ENCODE measurements at regions not wholly inside any gene's neighbourhood (a gene's known extent, or its start where the extent isn't known, plus 50 kb on each side); places are given as distances from the start of the nearest gene placed in this dataset.
"Not testable (repeated sequence)": the region's sequence is repeated elsewhere in the genome, so short reads cannot be mapped to it uniquely, and the experiment has no call there.

DNA sequence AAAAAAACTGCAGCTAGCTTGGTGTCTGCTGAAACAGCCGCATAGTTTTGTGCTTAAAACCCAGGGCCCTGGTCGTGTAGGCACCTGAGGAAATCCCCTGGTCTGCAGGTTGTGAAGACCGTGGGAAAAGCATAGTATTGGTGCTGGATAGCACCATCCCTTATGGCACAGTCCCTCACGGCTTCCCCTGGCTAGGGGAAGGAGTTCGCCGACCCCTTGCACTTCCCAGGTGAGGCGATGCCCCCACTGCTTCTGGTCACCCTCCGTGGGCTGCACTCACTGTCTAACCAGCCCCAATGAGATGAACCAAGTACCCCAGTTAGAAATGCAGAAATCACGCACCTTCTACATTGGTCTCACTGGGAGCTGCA is 1105.1 kb downstream of the STPG2 start:
- no peak for TF ChIP-seq CTCF (IDR thresholded peaks at IDR 0.05)
- TF ChIP-seq ZFX (IDR thresholded peaks at IDR 0.05; ENCODE audit: borderline replicate concordance), result no peak
- no peak overlapping the region for H3K27ac ChIP-seq

- TF ChIP-seq CTCF (IDR thresholded peaks at IDR 0.05) (no peak), ZFX (IDR thresholded peaks at IDR 0.05; ENCODE audit: borderline replicate concordance) (no peak)
These were observed 1070.6 kb downstream of the STPG2 start for GRCh38 chr4:97072666-97073065.

GRCh38 chr4:97073194-97073593 is 1070.1 kb downstream of the STPG2 start:
- TF ChIP-seq ZFX (IDR thresholded peaks at IDR 0.05; ENCODE audit: borderline replicate concordance) (no peak), CTCF (IDR thresholded peaks at IDR 0.05) (no peak)
- no peak overlapping the region for H3K27ac ChIP-seq

More at GRCh38 chr4:97072666-97073065, 1070.6 kb downstream of the STPG2 start:
- H3K27ac ChIP-seq, result no peak overlapping the region

DNA sequence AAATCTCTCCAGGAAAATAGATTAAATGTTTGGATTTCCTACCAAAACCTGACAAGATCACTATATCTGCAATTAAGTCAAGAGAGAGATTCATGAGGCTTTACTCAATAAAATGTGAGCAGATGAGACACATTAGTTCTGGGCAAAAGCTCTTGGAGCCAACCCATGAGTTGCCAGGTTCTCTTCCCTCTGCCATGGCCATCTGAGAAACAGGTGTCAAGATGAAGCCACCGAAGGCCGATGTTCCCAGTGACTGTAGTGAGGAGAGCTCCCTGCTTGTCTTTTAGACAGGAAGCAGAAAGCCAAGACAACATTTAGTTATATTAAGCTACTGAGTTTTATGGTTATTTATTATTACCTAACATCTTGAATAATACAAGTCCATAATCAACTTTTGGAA is 1068.7 kb downstream of the STPG2 start:
- H3K27ac ChIP-seq, result no peak overlapping the region
- TF ChIP-seq CTCF (IDR thresholded peaks at IDR 0.05), result no peak
- TF ChIP-seq ZFX (IDR thresholded peaks at IDR 0.05; ENCODE audit: borderline replicate concordance), result no peak

- TF ChIP-seq CTCF (IDR thresholded peaks at IDR 0.05) (no peak), ZFX (IDR thresholded peaks at IDR 0.05; ENCODE audit: borderline replicate concordance) (no peak)
- H3K27ac ChIP-seq, result no peak overlapping the region
These were observed 1061.3 kb downstream of the STPG2 start for GRCh38 chr4:97081951-97082350.

GRCh38 chr4:97097036-97097435 is 1046.2 kb downstream of the STPG2 start:
- H3K27ac ChIP-seq, result not testable (repeated sequence)

DNA sequence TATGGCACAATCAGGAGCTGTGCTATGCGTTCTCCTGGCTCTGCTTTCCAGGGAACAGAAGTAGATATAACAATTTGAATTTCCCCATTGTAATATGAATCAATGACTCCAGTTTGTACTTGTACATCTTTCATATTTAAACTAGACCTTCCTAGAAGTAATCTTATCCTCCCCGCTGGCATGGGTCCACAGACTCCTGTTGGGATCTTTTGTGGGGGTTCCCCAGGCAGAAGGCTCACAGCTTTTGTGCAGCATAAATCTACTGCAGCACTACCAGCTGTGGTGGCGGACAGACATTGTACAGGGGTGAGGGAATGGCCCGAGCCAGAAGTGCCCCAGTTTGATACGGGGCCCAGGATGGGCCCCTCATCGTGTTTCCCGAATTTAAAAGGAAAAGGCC is 1042.1 kb downstream of the STPG2 start:
- not testable (repeated sequence) for H3K27ac ChIP-seq

- H3K27ac ChIP-seq, result no peak overlapping the region
- TF ChIP-seq CTCF (IDR thresholded peaks at IDR 0.05) (no peak), ZFX (IDR thresholded peaks at IDR 0.05; ENCODE audit: borderline replicate concordance) (no peak)
These were observed 1040.0 kb downstream of the STPG2 start for GRCh38 chr4:97103252-97103651.

DNA sequence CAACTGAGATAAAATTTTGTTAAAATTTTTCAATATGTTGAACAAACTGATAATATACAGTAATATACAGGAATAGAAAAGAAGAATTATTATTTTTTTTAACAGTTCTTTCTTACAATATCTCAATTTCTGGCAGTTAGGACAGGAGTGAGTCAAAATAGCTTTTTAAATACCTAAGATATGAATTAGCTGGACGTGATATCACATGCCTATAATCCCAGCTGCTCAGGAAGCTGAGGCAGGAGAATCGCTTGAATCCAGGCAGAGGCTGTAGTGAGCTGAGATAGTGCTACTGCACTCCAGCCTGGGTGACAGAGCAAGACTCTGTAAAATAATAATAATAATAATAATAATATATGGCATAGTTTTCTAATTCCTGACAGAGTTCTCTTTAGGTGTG is 1039.3 kb downstream of the STPG2 start:
- no peak for TF ChIP-seq CTCF (IDR thresholded peaks at IDR 0.05)
- TF ChIP-seq ZFX (IDR thresholded peaks at IDR 0.05; ENCODE audit: borderline replicate concordance), result no peak
- H3K27ac ChIP-seq, result no peak overlapping the region

Measured in 22Rv1 (cell line).